ENCODE measurements at regions not wholly inside any gene's neighbourhood (a gene's known extent, or its start where the extent isn't known, plus 50 kb on each side); places are given as distances from the start of the nearest gene placed in this dataset.

- TF ChIP-seq, protein P1, sequence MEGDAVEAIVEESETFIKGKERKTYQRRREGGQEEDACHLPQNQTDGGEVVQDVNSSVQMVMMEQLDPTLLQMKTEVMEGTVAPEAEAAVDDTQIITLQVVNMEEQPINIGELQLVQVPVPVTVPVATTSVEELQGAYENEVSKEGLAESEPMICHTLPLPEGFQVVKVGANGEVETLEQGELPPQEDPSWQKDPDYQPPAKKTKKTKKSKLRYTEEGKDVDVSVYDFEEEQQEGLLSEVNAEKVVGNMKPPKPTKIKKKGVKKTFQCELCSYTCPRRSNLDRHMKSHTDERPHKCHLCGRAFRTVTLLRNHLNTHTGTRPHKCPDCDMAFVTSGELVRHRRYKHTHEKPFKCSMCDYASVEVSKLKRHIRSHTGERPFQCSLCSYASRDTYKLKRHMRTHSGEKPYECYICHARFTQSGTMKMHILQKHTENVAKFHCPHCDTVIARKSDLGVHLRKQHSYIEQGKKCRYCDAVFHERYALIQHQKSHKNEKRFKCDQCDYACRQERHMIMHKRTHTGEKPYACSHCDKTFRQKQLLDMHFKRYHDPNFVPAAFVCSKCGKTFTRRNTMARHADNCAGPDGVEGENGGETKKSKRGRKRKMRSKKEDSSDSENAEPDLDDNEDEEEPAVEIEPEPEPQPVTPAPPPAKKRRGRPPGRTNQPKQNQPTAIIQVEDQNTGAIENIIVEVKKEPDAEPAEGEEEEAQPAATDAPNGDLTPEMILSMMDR (conservative IDR thresholded peaks at IDR 0.05; ENCODE audit: low read length): no peak
- H3K4me3 ChIP-seq (ENCODE audit: low read length): no peak overlapping the region
- no peak for DNase-seq (ENCODE audit: low read depth)
Observed at GRCh38 chr3:167958141-167958540, 137.6 kb downstream of the GOLIM4 start.

DNA sequence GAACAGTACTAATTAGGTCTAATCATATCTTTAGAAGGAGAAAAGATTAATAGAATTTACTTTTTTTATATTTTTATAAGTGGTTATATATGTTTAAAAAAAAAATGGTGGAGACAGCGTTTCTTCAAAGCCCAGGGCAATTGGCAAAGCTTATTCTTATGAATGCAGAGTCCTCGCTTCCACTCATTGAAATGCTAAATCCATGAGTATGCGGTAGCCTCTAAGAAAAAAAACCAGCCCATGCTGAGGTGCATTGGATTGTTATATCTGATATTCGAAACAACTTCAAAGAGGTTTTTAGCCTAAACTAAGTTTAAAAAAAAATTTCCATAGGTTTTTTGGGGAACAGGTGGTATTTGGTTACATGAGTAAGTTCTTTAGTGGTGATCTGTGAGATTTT, 142.8 kb downstream of the GOLIM4 start:
- TF ChIP-seq, protein P1 (conservative IDR thresholded peaks at IDR 0.05; ENCODE audit: low read length): no peak
- no peak for DNase-seq (ENCODE audit: low read depth)

GRCh38 chr3:167950212-167950611, 145.5 kb downstream of the GOLIM4 start:
- DNase-seq (ENCODE audit: low read depth): no peak
- TF ChIP-seq, protein P1 (conservative IDR thresholded peaks at IDR 0.05; ENCODE audit: low read length): no peak
- no peak overlapping the region for H3K4me3 ChIP-seq (ENCODE audit: low read length)

More for the DNA sequence above, 142.8 kb downstream of the GOLIM4 start:
- H3K4me3 ChIP-seq (ENCODE audit: low read length): no peak overlapping the region

- TF ChIP-seq, protein P1 (conservative IDR thresholded peaks at IDR 0.05; ENCODE audit: low read length): no peak
- DNase-seq (ENCODE audit: low read depth): peak; percentile 84
- no peak overlapping the region for H3K4me3 ChIP-seq (ENCODE audit: low read length)
Observed at GRCh38 chr3:167941234-167941995, 154.3 kb downstream of the GOLIM4 start.

- DNase-seq (ENCODE audit: low read depth): no peak
- H3K4me3 ChIP-seq (ENCODE audit: low read length): no peak overlapping the region
- TF ChIP-seq, protein P1 (conservative IDR thresholded peaks at IDR 0.05; ENCODE audit: low read length): no peak
Observed at GRCh38 chr3:167940241-167940640, 155.5 kb downstream of the GOLIM4 start.

DNA sequence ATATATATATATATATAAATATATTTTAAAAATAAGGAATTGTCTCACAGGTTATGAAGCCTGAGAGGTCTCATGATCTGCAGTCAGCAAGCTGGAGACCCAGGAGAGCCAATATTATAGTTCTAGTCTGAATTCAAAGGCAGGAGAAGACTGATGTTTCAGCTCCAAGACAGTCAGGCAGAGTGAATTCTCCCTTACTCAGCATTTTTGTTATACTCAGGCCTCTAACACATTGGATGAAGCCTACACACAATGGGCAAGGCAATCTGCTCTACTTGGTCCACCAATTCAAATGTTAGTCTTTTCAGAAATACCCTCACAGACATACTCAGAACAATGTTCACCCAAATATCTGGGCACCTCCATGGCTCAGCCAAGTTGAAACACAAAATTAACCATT, 157.2 kb downstream of the GOLIM4 start:
- H3K4me3 ChIP-seq (ENCODE audit: low read length): no peak overlapping the region
- TF ChIP-seq, protein P1 (conservative IDR thresholded peaks at IDR 0.05; ENCODE audit: low read length): no peak
- no peak for DNase-seq (ENCODE audit: low read depth)

- TF ChIP-seq, protein P1 (conservative IDR thresholded peaks at IDR 0.05; ENCODE audit: low read length): no peak
- no peak for DNase-seq (ENCODE audit: low read depth)
- H3K4me3 ChIP-seq (ENCODE audit: low read length): no peak overlapping the region
Observed at GRCh38 chr3:167936019-167936418, 159.7 kb downstream of the GOLIM4 start.
